GM11168 (cell line): ENCODE measurements at regions not wholly inside any gene's neighbourhood (a gene's known extent, or its start where the extent isn't known, plus 50 kb on each side); places are given as distances from the start of the nearest gene placed in this dataset.
"Not testable (repeated sequence)": the region's sequence is repeated elsewhere in the genome, so short reads cannot be mapped to it uniquely, and the experiment has no call there.

Experiments used
- in situ Hi-C: fragments of 300-500 bp; cut with MboI; formaldehyde crosslinking; loops from one replicate; pipeline ENCODE4 v1.12.0; 2022; ENCODE audit warnings: low sequenced_read_pairs; ENCODE audit not compliant: unreplicated experiment

GRCh38 chr11:80718611-80719291 is 1277.9 kb upstream of the TENM4 start:
- in situ Hi-C loops, result no loop called here

- in situ Hi-C loops, result no loop called here
These were observed 1261.4 kb upstream of the TENM4 start for GRCh38 chr11:80702264-80702663.

GRCh38 chr11:80700386-80700785 is 1259.6 kb upstream of the TENM4 start:
- in situ Hi-C loops, result no loop called here

GRCh38 chr11:80699406-80700177 is 1258.8 kb upstream of the TENM4 start:
- in situ Hi-C loops, result not testable (repeated sequence)

GRCh38 chr11:80698637-80699036 is 1257.8 kb upstream of the TENM4 start:
- in situ Hi-C loops, result no loop called here

GRCh38 chr11:80694385-80694784 is 1253.6 kb upstream of the TENM4 start:
- in situ Hi-C loops, result no loop called here

GRCh38 chr11:80687941-80688340 is 1247.1 kb upstream of the TENM4 start:
- in situ Hi-C loops, result no loop called here

GRCh38 chr11:80686889-80687288 is 1246.1 kb upstream of the TENM4 start:
- in situ Hi-C loops, result no loop called here

- in situ Hi-C loops, result no loop called here
These were observed 1232.7 kb upstream of the TENM4 start for GRCh38 chr11:80673566-80673965.

GRCh38 chr11:80669620-80670019 is 1228.8 kb upstream of the TENM4 start:
- in situ Hi-C loops, result no loop called here

GRCh38 chr11:80668039-80668438 is 1227.2 kb upstream of the TENM4 start:
- in situ Hi-C loops, result no loop called here

GRCh38 chr11:80655834-80656233 is 1215.0 kb upstream of the TENM4 start:
- in situ Hi-C loops, result no loop called here

GRCh38 chr11:80650966-80651365 is 1210.1 kb upstream of the TENM4 start:
- in situ Hi-C loops, result no loop called here

- in situ Hi-C loops, result no loop called here
These were observed 1208.4 kb upstream of the TENM4 start for GRCh38 chr11:80649186-80649585.

GRCh38 chr11:80638296-80638695 is 1197.5 kb upstream of the TENM4 start:
- in situ Hi-C loops, result no loop called here

- in situ Hi-C loops, result no loop called here
These were observed 1196.7 kb upstream of the TENM4 start for GRCh38 chr11:80637571-80637970.

- in situ Hi-C loops, result no loop called here
These were observed 1196.2 kb upstream of the TENM4 start for GRCh38 chr11:80636999-80637398.

- in situ Hi-C loops, result no loop called here
These were observed 1194.3 kb upstream of the TENM4 start for GRCh38 chr11:80635178-80635577.

- in situ Hi-C loops, result no loop called here
These were observed 1191.9 kb upstream of the TENM4 start for GRCh38 chr11:80632691-80633090.

- in situ Hi-C loops, result no loop called here
These were observed 1191.3 kb upstream of the TENM4 start for GRCh38 chr11:80632156-80632555.

GRCh38 chr11:80629466-80629865 is 1188.6 kb upstream of the TENM4 start:
- in situ Hi-C loops, result no loop called here

GRCh38 chr11:80627364-80627763 is 1186.5 kb upstream of the TENM4 start:
- in situ Hi-C loops, result no loop called here
